OCI-LY1 (cell line): ENCODE measurements at regions not wholly inside any gene's neighbourhood (a gene's known extent, or its start where the extent isn't known, plus 50 kb on each side); places are given as distances from the start of the nearest gene placed in this dataset.

Source experiments
- EZH2 ChIP-seq: fragments of 200-600 bp; sonication (generic), shearing (Covaris generic); IDR thresholded peaks from 2 replicates; pipeline ENCODE4 v1.8.0; 2017; ENCODE audit warnings: borderline replicate concordance, mixed run types, mild to moderate bottlenecking, antibody characterized with exemption, low read length, moderate library complexity, mixed read lengths
- TF ChIP-seq, protein P1 (sequence below): fragments of 200-600 bp; sonication (generic), shearing (Covaris generic); IDR thresholded peaks from 2 replicates; pipeline ENCODE4 v1.5.1; 2017; ENCODE audit warnings: mild to moderate bottlenecking, antibody characterized with exemption, low read length, moderate library complexity, mixed read lengths

DNA sequence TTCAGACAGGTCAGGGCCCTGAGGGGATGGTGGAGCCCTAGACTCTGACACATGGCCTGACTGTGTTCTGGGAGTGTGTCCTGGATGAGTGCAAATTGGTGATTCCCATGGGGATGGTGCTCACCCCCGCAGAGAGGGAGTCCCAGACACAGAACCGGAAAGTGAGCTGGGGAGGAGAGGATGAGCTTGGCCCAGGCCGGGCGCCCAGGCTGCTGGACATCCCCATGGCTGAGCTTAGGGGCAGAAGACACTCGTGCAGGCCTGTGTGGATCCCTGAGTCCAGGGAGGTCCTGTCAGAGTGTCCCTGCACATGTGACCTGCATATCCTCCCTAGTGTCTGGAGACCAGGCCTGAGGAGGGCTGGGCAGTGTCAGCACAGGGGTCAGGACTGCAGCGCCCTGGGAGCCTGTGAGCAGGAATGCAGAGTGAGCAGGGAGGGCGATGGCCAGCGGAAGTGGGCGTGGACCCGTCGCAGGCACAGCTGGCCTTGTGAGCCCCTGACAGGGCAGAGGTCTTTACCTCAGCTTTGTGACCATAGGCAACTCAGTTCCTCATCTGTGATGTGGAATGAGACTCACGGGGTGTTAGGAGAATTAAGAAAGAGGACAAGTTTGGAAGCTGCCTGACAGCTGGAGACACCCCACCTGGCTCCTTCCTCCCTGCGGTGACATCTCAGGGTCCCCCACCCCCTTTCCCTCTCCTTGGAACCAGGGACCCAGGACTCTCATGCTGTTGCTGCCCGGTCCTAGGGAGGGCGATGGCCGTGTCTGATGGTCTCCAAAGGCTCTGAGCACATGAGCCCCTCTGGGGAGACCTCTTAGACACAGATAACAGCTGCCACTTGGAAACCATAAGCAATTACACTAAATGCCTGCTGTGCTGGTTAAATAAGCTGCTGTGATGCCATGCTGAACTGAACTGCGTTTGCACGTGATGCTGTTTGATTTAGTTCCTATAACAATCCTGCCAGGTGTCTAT is 62.6 kb upstream of the HS6ST1 start:
- TF ChIP-seq, protein P1, sequence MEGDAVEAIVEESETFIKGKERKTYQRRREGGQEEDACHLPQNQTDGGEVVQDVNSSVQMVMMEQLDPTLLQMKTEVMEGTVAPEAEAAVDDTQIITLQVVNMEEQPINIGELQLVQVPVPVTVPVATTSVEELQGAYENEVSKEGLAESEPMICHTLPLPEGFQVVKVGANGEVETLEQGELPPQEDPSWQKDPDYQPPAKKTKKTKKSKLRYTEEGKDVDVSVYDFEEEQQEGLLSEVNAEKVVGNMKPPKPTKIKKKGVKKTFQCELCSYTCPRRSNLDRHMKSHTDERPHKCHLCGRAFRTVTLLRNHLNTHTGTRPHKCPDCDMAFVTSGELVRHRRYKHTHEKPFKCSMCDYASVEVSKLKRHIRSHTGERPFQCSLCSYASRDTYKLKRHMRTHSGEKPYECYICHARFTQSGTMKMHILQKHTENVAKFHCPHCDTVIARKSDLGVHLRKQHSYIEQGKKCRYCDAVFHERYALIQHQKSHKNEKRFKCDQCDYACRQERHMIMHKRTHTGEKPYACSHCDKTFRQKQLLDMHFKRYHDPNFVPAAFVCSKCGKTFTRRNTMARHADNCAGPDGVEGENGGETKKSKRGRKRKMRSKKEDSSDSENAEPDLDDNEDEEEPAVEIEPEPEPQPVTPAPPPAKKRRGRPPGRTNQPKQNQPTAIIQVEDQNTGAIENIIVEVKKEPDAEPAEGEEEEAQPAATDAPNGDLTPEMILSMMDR = no peak
- no peak for TF ChIP-seq EZH2
